SK-N-SH treated with all-trans-retinoic acid at 6 μM for 48 hours (cell line): ENCODE measurements at regions not wholly inside any gene's neighbourhood (a gene's known extent, or its start where the extent isn't known, plus 50 kb on each side); places are given as distances from the start of the nearest gene placed in this dataset.
"Not testable (repeated sequence)": the region's sequence is repeated elsewhere in the genome, so short reads cannot be mapped to it uniquely, and the experiment has no call there.

ENCODE experiments used
- ARNTL ChIP-seq: fragments of 450-650 bp; formaldehyde crosslinking; IDR thresholded peaks from 2 replicates; pipeline ENCODE4 v1.5.0; 2020; ENCODE audit warnings: low read depth, mild to moderate bottlenecking, moderate library complexity, borderline replicate concordance
- CSDC2 ChIP-seq: fragments of 250-450 bp; sonication (Bioruptor Pico); IDR thresholded peaks from 2 replicates; pipeline ENCODE4 v1.5.0; 2020; ENCODE audit warnings: mild to moderate bottlenecking, moderate library complexity

- TF ChIP-seq ARNTL, CSDC2 (CRISPR knock-in tag): not testable (repeated sequence)
These were observed 119.4 kb upstream of the SPATA31A3 start for GRCh38 chr9:67111733-67112132.
